HEK293 (cell line): ENCODE measurements at regions not wholly inside any gene's neighbourhood (a gene's known extent, or its start where the extent isn't known, plus 50 kb on each side); places are given as distances from the start of the nearest gene placed in this dataset.

Experiments
- CTCF ChIA-PET: fragments of 350-600 bp; formaldehyde crosslinking; extraction: SDS; loops from one replicate; lab custom pipeline; 2021; ENCODE audit warnings: antibody characterized with exemption; lab: Yijun Ruan, JAX
- POLR2A ChIA-PET: fragments of 300-600 bp; formaldehyde crosslinking; extraction: SDS; loops from one replicate; lab custom pipeline; 2020; ENCODE audit warnings: antibody characterized with exemption, inconsistent platforms; lab: Yijun Ruan, JAX
- H3K27ac ChIP-seq: fragments of 200-500 bp; sonication (Bioruptor generic); 2 replicates; pipeline ENCODE4 v1.5.1; 2014; ENCODE audit warnings: low read depth, low read length, control low read depth, inconsistent platforms; ENCODE audit errors: extremely low read depth
- H3K36me3 ChIP-seq, 2 experiments: fragments of 200-500 bp in 1 of 2; sonication (Bioruptor generic) in 1 of 2; 1 replicate in 1 of 2; 2 replicates in 1 of 2; pipeline ENCODE4 v1.5.1; 2014 to 2017; ENCODE audit warnings: inconsistent platforms in 2 of 2, low read length in 2 of 2; ENCODE audit not compliant: control insufficient read depth in 2 of 2, insufficient read depth in 1 of 2
- H3K4me1 ChIP-seq: fragments of 200-500 bp; sonication (Bioruptor generic); 2 replicates; pipeline ENCODE4 v1.5.1; 2014; ENCODE audit warnings: mild to moderate bottlenecking, low read length, inconsistent platforms; ENCODE audit not compliant: control insufficient read depth, insufficient read depth
- H3K4me3 ChIP-seq: 2 replicates; pipeline ENCODE4 v1.5.1; 2011; ENCODE audit warnings: low read depth, mild to moderate bottlenecking, control low read depth, low read length, moderate library complexity
- H3K9me3 ChIP-seq: fragments of 200-500 bp; sonication (Bioruptor generic); 2 replicates; pipeline ENCODE4 v1.5.1; 2014; ENCODE audit warnings: low read depth, low read length, inconsistent platforms; ENCODE audit not compliant: control insufficient read depth, insufficient read depth
- EGR2 ChIP-seq: fragments of 450-650 bp; formaldehyde crosslinking; IDR thresholded peaks from 2 replicates; pipeline ENCODE4 v1.5.1; 2016; ENCODE audit warnings: low read depth, missing biosample characterization, missing genetic modification characterization
- GFI1B ChIP-seq: fragments of 450-650 bp; formaldehyde crosslinking; IDR thresholded peaks from 2 replicates; pipeline ENCODE4 v1.5.1; 2016; ENCODE audit warnings: missing biosample characterization, missing genetic modification characterization
- KLF1 ChIP-seq: fragments of 450-650 bp; formaldehyde crosslinking; IDR thresholded peaks from 2 replicates; pipeline ENCODE4 v1.5.1; 2016; ENCODE audit warnings: missing biosample characterization, missing genetic modification characterization
- KLF8 ChIP-seq: fragments of 450-650 bp; formaldehyde crosslinking; IDR thresholded peaks from 2 replicates; pipeline ENCODE4 v1.5.1; 2016; ENCODE audit warnings: missing biosample characterization, missing genetic modification characterization
- KLF9 ChIP-seq: fragments of 450-650 bp; formaldehyde crosslinking; IDR thresholded peaks from 2 replicates; pipeline ENCODE4 v1.5.1; 2016; ENCODE audit warnings: missing biosample characterization, missing genetic modification characterization, low read depth
- MZF1 ChIP-seq: fragments of 450-650 bp; formaldehyde crosslinking; IDR thresholded peaks from 2 replicates; pipeline ENCODE4 v1.5.1; 2017; ENCODE audit warnings: missing biosample characterization, missing genetic modification characterization, borderline replicate concordance
- OSR2 ChIP-seq: fragments of 450-650 bp; formaldehyde crosslinking; IDR thresholded peaks from 2 replicates; pipeline ENCODE4 v1.5.1; 2016; ENCODE audit warnings: missing biosample characterization, missing genetic modification characterization
- OVOL3 ChIP-seq: fragments of 450-650 bp; formaldehyde crosslinking; IDR thresholded peaks from 2 replicates; pipeline ENCODE4 v1.5.1; 2016; ENCODE audit warnings: missing biosample characterization, missing genetic modification characterization
- REPIN1 ChIP-seq: fragments of 450-650 bp; formaldehyde crosslinking; IDR thresholded peaks from 2 replicates; pipeline ENCODE4 v1.5.1; 2017; ENCODE audit warnings: missing biosample characterization, missing genetic modification characterization, low read depth
- SALL2 ChIP-seq: fragments of 450-650 bp; formaldehyde crosslinking; IDR thresholded peaks from 2 replicates; pipeline ENCODE4 v1.5.0; 2017; ENCODE audit warnings: missing biosample characterization, mild to moderate bottlenecking, missing genetic modification characterization, borderline replicate concordance
- YY2 ChIP-seq: fragments of 450-650 bp; formaldehyde crosslinking; IDR thresholded peaks from 2 replicates; pipeline ENCODE4 v1.5.1; 2016; ENCODE audit warnings: missing biosample characterization, missing genetic modification characterization
- ZEB2 ChIP-seq: fragments of 450-650 bp; formaldehyde crosslinking; IDR thresholded peaks from 2 replicates; pipeline ENCODE4 v1.5.1; 2016; ENCODE audit warnings: missing biosample characterization, missing genetic modification characterization
- ZFHX2 ChIP-seq: fragments of 450-650 bp; formaldehyde crosslinking; conservative IDR thresholded peaks from 2 replicates; pipeline ENCODE4 v1.5.1; 2016; ENCODE audit warnings: missing biosample characterization, missing genetic modification characterization
- ZFP69B ChIP-seq: fragments of 450-650 bp; formaldehyde crosslinking; IDR thresholded peaks from 2 replicates; pipeline ENCODE4 v1.5.1; 2016; ENCODE audit warnings: missing biosample characterization, missing genetic modification characterization
- ZNF221 ChIP-seq: fragments of 450-650 bp; formaldehyde crosslinking; IDR thresholded peaks from 2 replicates; pipeline ENCODE4 v1.5.1; 2017; ENCODE audit warnings: missing biosample characterization, missing genetic modification characterization, borderline replicate concordance
- ZNF24 ChIP-seq: fragments of 450-650 bp; formaldehyde crosslinking; IDR thresholded peaks from 2 replicates; pipeline ENCODE4 v1.5.1; 2016; ENCODE audit warnings: missing biosample characterization, missing genetic modification characterization
- ZNF335 ChIP-seq: fragments of 450-650 bp; formaldehyde crosslinking; conservative IDR thresholded peaks from 2 replicates; pipeline ENCODE4 v1.5.1; 2016; ENCODE audit warnings: missing biosample characterization, missing genetic modification characterization
- ZNF404 ChIP-seq: fragments of 450-650 bp; formaldehyde crosslinking; IDR thresholded peaks from 2 replicates; pipeline ENCODE4 v1.5.1; 2017; ENCODE audit warnings: missing biosample characterization, missing genetic modification characterization
- ZNF473 ChIP-seq: fragments of 450-650 bp; formaldehyde crosslinking; IDR thresholded peaks from 2 replicates; pipeline ENCODE4 v1.5.1; 2017; ENCODE audit warnings: missing biosample characterization, missing genetic modification characterization
- ZNF514 ChIP-seq: fragments of 450-650 bp; formaldehyde crosslinking; IDR thresholded peaks from 2 replicates; pipeline ENCODE4 v1.5.1; 2016; ENCODE audit warnings: missing biosample characterization, missing genetic modification characterization
- ZNF555 ChIP-seq: fragments of 450-650 bp; formaldehyde crosslinking; conservative IDR thresholded peaks from 2 replicates; pipeline ENCODE4 v1.5.1; 2017; ENCODE audit warnings: missing biosample characterization, mild to moderate bottlenecking, missing genetic modification characterization, inconsistent platforms
- ZNF561 ChIP-seq: fragments of 450-650 bp; IDR thresholded peaks from 2 replicates; pipeline ENCODE4 v1.5.1; 2018; ENCODE audit warnings: missing biosample characterization, missing genetic modification characterization, borderline replicate concordance
- ZNF626 ChIP-seq: fragments of 450-650 bp; sonication (Bioruptor Pico); formaldehyde crosslinking; IDR thresholded peaks from 2 replicates; pipeline ENCODE4 v1.5.1; 2018; ENCODE audit warnings: missing biosample characterization, missing genetic modification characterization, inconsistent platforms
- ZNF677 ChIP-seq: fragments of 450-650 bp; IDR thresholded peaks from 2 replicates; pipeline ENCODE4 v1.5.0; 2018; ENCODE audit warnings: missing biosample characterization, mild to moderate bottlenecking, missing genetic modification characterization, moderate library complexity
- ZNF768 ChIP-seq: fragments of 450-650 bp; formaldehyde crosslinking; IDR thresholded peaks from 2 replicates; pipeline ENCODE4 v1.5.1; 2018; ENCODE audit warnings: missing biosample characterization, mild to moderate bottlenecking, missing genetic modification characterization
- ZNF830 ChIP-seq: fragments of 450-650 bp; IDR thresholded peaks from 2 replicates; pipeline ENCODE4 v1.5.0; 2018; ENCODE audit warnings: missing biosample characterization, missing genetic modification characterization, low read depth, mild to moderate bottlenecking, moderate library complexity
- ZNF843 ChIP-seq: fragments of 450-650 bp; formaldehyde crosslinking; IDR thresholded peaks from 2 replicates; pipeline ENCODE4 v1.5.1; 2016; ENCODE audit warnings: missing biosample characterization, missing genetic modification characterization
- ZSCAN23 ChIP-seq: fragments of 450-650 bp; formaldehyde crosslinking; IDR thresholded peaks from 2 replicates; pipeline ENCODE4 v1.5.1; 2016; ENCODE audit warnings: missing biosample characterization, missing genetic modification characterization
- TF ChIP-seq, protein P1 (sequence below): fragments of 450-650 bp; formaldehyde crosslinking; IDR thresholded peaks from 2 replicates; pipeline ENCODE4 v1.5.1; 2016; ENCODE audit warnings: missing biosample characterization, missing genetic modification characterization
- TF ChIP-seq, protein P2 (sequence below): fragments of 450-650 bp; formaldehyde crosslinking; optimal IDR thresholded peaks from 2 replicates; pipeline ENCODE3; 2016; ENCODE audit warnings: missing biosample characterization, mild to moderate bottlenecking, missing genetic modification characterization

DNA sequence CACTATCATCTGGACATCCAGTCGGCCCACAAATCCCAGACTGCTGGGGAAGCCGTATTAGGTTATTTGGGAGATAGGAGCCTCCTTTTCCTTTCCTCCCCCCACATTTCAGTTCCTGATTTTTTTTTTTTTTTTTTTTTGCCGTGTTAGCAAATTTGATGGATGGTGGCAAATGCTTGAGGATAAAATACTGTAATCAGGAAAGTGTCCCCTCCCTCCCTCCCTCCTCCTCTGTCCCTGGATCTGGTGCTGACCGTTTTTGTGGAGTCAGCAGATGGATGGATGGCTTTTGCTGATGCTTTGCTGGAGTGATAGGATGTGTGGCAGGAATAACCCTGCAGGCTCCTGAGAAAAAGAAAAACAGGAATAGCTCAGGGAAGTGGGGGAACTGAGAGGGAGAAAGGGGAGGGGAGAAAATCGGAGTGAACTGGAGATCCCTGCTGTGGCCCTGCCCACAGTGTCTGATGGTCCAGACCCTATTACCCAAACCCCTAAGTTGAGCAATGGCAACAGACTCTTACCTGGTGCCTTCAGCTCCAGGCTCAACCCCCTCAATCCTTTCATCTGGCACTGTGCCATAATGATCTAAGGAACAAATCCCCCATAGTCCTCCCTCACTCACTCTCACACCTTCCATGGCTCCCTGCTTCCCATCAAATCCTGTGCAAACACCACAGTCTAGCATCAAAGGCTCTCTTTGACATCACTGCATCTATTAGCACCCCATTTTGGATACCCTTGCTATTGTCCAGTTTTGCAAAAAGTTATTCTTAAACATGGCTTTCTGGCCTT lies 277.3 kb upstream of the CHD6 start:
- ChIA-PET POLR2A (interaction anchor here (0.7 kb wide), 1 partner anchor 927 kb away, joined by 6 read pairs; no protein-coding TSS in a partner anchor), CTCF (interaction anchor here (1.1 kb wide), 1 partner anchor 157 kb away, joined by 3 read pairs; no protein-coding TSS in a partner anchor)
- Histone ChIP-seq H3K36me3 (no peaks in the 10 kb centered on the region), H3K27ac (no peak overlapping the region), H3K9me3 (no peaks in the 10 kb centered on the region), H3K4me3 (no peak overlapping the region), H3K4me1 (no peaks in the 10 kb centered on the region)
- TF ChIP-seq KLF1 (tag by site-specific recombination) (no peak), ZNF843 (tag by site-specific recombination) (no peak), REPIN1 (tag by site-specific recombination) (no peak), GFI1B (tag by site-specific recombination) (no peak), KLF9 (tag by site-specific recombination) (no peak), ZNF24 (tag by site-specific recombination) (no peak), ZSCAN23 (tag by site-specific recombination) (no peak), ZNF335 (tag by site-specific recombination) (no peak), ZFHX2 (no peak), ZNF768 (tag by site-specific recombination) (no peak), ZNF561 (no peak), ZFP69B (tag by site-specific recombination) (no peak), ZNF404 (tag by site-specific recombination) (no peak), ZNF677 (tag by site-specific recombination) (no peak), OVOL3 (tag by site-specific recombination) (no peak), ZNF473 (tag by site-specific recombination) (no peak)
- TF ChIP-seq, protein P1, sequence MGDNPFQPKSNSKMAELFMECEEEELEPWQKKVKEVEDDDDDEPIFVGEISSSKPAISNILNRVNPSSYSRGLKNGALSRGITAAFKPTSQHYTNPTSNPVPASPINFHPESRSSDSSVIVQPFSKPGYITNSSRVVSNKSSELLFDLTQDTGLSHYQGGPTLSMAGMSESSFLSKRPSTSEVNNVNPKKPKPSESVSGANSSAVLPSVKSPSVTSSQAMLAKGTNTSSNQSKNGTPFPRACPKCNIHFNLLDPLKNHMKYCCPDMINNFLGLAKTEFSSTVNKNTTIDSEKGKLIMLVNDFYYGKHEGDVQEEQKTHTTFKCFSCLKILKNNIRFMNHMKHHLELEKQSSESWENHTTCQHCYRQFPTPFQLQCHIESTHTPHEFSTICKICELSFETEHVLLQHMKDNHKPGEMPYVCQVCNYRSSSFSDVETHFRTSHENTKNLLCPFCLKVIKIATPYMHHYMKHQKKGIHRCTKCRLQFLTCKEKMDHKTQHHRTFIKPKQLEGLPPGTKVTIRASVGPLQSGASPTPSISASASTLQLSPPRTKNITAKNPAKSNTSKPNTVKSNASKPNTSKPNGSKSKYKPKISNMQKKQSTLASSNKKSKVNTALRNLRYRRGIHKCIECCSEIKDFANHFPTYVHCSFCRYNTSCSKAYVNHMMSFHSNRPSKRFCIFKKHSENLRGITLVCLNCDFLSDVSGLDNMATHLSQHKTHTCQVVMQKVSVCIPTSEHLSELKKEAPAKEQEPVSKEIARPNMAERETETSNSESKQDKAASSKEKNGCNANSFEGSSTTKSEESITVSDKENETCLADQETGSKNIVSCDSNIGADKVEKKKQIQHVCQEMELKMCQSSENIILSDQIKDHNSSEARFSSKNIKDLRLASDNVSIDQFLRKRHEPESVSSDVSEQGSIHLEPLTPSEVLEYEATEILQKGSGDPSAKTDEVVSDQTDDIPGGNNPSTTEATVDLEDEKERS (tag by site-specific recombination), result no peak
- TF ChIP-seq, all 188 proteins: peak for 0

DNA sequence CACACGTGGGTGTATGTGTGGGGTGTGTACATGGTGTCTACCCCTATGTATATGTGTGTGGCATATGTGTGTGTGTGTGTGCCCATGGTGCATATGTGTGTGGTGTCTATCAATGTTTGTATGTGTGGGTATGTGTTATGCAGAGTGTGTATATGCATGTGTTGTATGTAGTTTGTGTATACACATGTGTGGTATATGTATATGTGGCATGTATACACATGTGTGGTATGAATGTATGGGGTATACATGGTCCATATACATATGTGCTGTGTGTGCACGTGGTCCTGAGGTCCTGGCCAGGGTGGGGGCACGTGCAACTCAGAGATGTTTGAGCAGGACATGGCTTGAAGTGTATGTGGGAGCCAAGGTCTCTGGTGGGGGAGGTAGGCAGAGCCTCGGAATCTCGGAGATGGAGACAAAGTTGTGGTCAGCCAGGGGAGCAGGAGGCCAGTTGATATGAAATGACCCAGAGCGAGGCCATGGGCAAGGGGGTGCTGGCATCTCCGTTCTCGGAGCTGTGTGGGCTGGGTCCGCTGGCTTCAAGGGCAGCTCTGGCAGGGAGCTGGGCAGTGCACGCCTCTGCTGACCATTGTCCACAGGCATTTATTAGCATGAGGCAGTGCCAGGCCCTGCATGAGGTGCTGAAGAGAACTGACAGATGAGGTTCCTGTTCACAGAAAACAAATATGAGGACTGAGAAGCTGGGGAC lies 276.2 kb upstream of the CHD6 start:
- no peaks in the 10 kb centered on the region for H3K9me3 ChIP-seq
- H3K4me3 ChIP-seq, result no peak overlapping the region
- ChIA-PET CTCF (no interaction called here), POLR2A (interaction anchor here (0.7 kb wide), 1 partner anchor 926 kb away, joined by 6 read pairs; no protein-coding TSS in a partner anchor)
- H3K36me3 ChIP-seq, result no peaks in the 10 kb centered on the region
- H3K4me1 ChIP-seq, result no peaks in the 10 kb centered on the region
- no peak overlapping the region for H3K27ac ChIP-seq
- TF ChIP-seq OSR2 (tag by site-specific recombination) (no peak), ZNF221 (tag by site-specific recombination) (no peak), ZEB2 (no peak), KLF8 (tag by site-specific recombination) (no peak), SALL2 (no peak), YY2 (no peak), MZF1 (tag by site-specific recombination) (no peak), ZNF626 (tag by site-specific recombination) (no peak), ZNF555 (no peak), EGR2 (tag by site-specific recombination) (no peak), ZNF830 (tag by site-specific recombination) (no peak), ZNF514 (tag by site-specific recombination) (no peak)
- TF ChIP-seq, protein P2, sequence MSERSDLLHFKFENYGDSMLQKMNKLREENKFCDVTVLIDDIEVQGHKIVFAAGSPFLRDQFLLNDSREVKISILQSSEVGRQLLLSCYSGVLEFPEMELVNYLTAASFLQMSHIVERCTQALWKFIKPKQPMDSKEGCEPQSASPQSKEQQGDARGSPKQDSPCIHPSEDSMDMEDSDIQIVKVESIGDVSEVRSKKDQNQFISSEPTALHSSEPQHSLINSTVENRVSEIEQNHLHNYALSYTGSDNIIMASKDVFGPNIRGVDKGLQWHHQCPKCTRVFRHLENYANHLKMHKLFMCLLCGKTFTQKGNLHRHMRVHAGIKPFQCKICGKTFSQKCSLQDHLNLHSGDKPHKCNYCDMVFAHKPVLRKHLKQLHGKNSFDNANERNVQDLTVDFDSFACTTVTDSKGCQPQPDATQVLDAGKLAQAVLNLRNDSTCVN (tag by site-specific recombination), result no peak
